ENCODE measurements at regions not wholly inside any gene's neighbourhood (a gene's known extent, or its start where the extent isn't known, plus 50 kb on each side); places are given as distances from the start of the nearest gene placed in this dataset.

DNA sequence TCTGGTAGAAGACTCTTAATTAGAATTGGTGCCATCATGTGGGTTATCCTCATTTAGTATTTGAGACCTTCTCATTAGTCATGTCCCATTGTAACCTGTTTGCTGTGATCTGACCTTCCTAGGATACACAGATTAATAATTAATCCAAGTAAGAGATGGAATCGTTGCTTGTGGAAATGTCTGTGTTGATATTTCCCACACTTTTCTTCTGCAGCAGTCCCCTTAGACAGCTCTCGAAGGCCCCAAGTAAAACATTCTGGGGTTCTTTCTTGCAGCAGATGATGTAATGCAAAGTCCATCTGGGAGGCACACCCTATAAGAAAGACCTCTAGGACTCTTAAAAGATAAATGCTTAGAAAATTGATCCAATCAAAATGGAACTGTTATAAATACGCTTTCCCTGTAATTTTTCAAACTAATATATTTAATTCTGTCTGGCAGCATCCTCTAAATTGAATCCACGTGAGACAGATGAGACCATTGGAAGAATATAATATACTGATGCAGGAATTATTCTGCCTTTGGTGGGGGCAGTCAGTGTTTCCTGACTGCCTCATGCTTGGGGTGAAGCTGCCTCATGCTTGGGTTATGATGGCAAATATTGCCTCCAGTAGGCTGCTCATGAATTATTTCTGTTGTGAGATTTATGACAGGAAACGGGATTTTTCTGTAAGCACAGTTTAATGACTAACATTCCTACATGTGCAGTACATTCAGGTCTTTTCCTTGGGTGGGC, 54.5 kb upstream of the ARMC2 start:
- in situ Hi-C loops (cut with MboI; ENCODE audit: low pct_unique_long_range_greater_than_20kb in 2 of 9, low sequenced_read_pairs in 9 of 9, unreplicated experiment in 9 of 9), result loop anchor here in 5 of 9 experiments (25.0 kb wide), 1 partner anchor 231 kb away; the partner anchor contains the start of gene FOXO3 (in 5 of the 5)
- H3K4me1 ChIP-seq (replicated peaks in 1 of 2), result peaks cover 17 to 23% of the 10 kb centered on the region in 2 donors
- peak overlapping the region in 1 of 2 donors; percentile 39 for H3K27ac ChIP-seq
- ATAC-seq (replicated peaks in 6 of 8), result peak in 5 of 8 experiments; percentile 74 to 88 (median 85)
- 25 to 76% (median 52%) methylated on average over 3 to 5 of the region's 5 CpGs; no CpG with 5 or more reads in 1 of the 10 experiments for WGBS, 10 experiments
- no peak overlapping the region for H3K4me3 ChIP-seq

DNA sequence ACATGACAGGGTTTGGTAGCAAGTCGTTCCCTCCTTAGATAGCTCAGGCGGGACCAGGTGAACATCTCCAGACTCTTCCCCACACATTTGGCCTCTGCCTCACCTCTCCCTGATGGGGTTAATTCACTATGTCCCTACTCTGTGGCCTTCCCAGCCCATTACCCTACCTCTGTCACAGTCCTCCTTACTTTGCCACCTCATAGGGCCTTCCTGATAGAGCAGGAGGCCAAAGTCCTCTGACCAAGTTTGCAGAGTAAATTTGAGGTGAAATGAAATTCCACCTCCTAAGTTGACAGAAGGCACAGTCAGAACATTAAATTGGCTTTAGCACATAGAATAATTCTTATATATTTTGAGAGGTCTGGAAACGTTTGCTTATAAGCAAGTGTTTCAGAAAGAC, 53.1 kb upstream of the ARMC2 start:
- 43 to 100% (median 79%) methylated on average over 1 to 3 of the region's 3 CpGs; no CpG with 5 or more reads in 2 of the 10 experiments for WGBS, 10 experiments
- in situ Hi-C loops (cut with MboI; ENCODE audit: low pct_unique_long_range_greater_than_20kb in 2 of 9, low sequenced_read_pairs in 9 of 9, unreplicated experiment in 9 of 9), result loop anchor here in 5 of 9 experiments (25.0 kb wide), 1 partner anchor 233 kb away; the partner anchor contains the start of gene FOXO3 (in 5 of the 5)
- ATAC-seq (replicated peaks in 6 of 8), result no peak

DNA sequence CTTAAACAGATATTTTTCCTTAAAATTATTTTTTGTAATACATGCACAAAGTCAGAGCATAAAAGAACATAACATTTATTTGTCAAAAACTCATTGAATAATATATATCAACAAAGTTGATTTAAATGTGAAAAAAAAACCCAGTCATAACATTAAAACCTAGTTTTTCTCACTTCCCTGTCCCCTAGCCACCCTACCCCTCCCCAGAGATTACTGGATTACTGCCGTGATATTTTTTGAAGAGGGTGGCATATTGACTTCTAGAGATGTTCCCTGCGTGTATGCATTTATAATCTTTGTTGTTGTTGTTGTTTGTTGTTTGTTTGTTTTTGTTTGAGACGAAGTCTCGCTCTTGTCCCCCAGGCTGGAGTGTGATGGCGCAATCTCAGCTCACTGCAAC, 52.4 kb upstream of the ARMC2 start:
- no peak overlapping the region for H3K27ac ChIP-seq
- WGBS, 10 experiments, result 67 to 100% (median 93%) methylated on average over 1 to 5 of the region's 5 CpGs; no CpG with 5 or more reads in 1 of the 10 experiments
- no peak for ATAC-seq (replicated peaks in 6 of 8)
- no peak overlapping the region for H3K4me3 ChIP-seq
- in situ Hi-C loops (cut with MboI; ENCODE audit: low pct_unique_long_range_greater_than_20kb in 2 of 9, low sequenced_read_pairs in 9 of 9, unreplicated experiment in 9 of 9), result loop anchor here in 5 of 9 experiments (25.0 kb wide), 1 partner anchor 234 kb away; the partner anchor contains the start of gene FOXO3 (in 5 of the 5)
- peaks cover 38 to 44% of the 10 kb centered on the region in 2 donors for H3K4me1 ChIP-seq (replicated peaks in 1 of 2)

More for the DNA sequence above, 53.1 kb upstream of the ARMC2 start:
- peaks cover 31 to 37% of the 10 kb centered on the region in 2 donors for H3K4me1 ChIP-seq (replicated peaks in 1 of 2)
- H3K4me3 ChIP-seq, result no peak overlapping the region
- no peak overlapping the region for H3K27ac ChIP-seq

DNA sequence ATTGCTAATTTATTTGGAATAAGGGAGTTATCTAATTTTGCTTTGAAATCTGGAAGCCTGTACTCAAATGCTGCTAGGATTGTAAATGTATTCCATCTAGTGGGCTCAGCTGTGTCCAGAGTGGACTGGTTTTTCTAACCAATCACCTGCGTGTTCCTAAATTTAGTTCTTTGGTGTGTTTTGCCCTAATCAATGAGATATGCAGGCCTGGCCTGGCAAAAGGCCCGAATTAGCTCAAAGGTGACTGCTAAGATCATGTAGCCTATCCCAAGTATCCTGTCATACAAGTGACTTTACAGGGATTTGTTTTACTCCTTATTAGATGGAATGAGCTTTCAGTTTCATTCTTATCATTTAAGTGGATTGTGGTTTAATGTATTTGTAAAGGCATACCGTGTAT, 51.3 kb upstream of the ARMC2 start:
- no peak for ATAC-seq (replicated peaks in 6 of 8)
- Histone ChIP-seq H3K27ac (no peak overlapping the region), H3K4me1 (replicated peaks in 1 of 2) (peaks cover 41 to 46% of the 10 kb centered on the region in 2 donors), H3K4me3 (no peak overlapping the region)
- 0 to 80% (median 65%) methylated on average over 1 to 3 of the region's 3 CpGs; no CpG with 5 or more reads in 1 of the 10 experiments for WGBS, 10 experiments
- in situ Hi-C loops (cut with MboI; ENCODE audit: low pct_unique_long_range_greater_than_20kb in 2 of 9, low sequenced_read_pairs in 9 of 9, unreplicated experiment in 9 of 9), result loop anchor here in 5 of 9 experiments (25.0 kb wide), 1 partner anchor 235 kb away; the partner anchor contains the start of gene FOXO3 (in 5 of the 5)

DNA sequence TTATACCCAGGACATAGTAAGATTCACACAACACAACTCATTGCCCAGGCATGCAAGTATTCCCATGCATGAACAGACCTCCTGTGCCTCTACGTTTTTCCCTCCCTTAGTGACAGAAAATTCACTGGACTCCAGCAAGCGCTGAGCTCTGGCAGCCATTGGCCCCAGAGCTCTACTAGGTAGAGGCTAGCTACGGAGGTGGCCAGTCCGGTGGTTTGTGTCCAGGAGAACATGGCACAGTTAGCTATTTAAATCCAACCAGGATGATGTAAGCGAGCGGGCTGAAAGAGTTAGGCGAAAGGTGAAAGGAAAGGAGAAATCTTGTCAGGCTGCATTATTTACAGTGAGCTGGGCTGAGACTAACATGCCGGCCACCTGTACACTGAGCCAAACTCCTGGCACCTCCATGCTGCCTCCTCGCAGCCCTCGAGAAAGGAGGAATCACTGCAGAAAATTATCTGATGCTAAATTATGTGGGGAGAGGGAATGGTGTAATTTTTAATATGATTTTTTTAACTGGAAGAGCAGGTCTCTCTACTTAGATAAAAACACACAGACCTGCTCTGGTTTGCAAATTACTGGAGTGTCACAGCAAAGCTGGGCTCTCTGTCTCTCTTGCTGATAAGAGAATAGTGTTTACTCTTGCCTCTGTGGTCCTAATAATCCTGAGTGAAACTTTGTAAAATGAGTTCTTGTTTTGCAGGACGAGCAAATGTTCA, 50.1 kb upstream of the ARMC2 start:
- in situ Hi-C loops (cut with MboI; ENCODE audit: low pct_unique_long_range_greater_than_20kb in 2 of 9, low sequenced_read_pairs in 9 of 9, unreplicated experiment in 9 of 9), result loop anchor here in 5 of 9 experiments (25.0 kb wide), 1 partner anchor 236 kb away; the partner anchor contains the start of gene FOXO3 (in 5 of the 5)
- Histone ChIP-seq H3K4me3 (no peak overlapping the region), H3K4me1 (replicated peaks in 1 of 2) (peaks cover 40 to 44% of the 10 kb centered on the region in 2 donors), H3K27ac (no peak overlapping the region)
- peak in 2 of 8 experiments; percentile 14 to 30 for ATAC-seq (replicated peaks in 6 of 8)
- whole genome bisulfite sequencing, 10 experiments, result 73 to 100% (median 84%) methylated on average over 1 to 10 of the region's 11 CpGs

Measured in motor neuron (in vitro differentiated cells).